ENCODE measurements at regions not wholly inside any gene's neighbourhood (a gene's known extent, or its start where the extent isn't known, plus 50 kb on each side); places are given as distances from the start of the nearest gene placed in this dataset.
"Not testable (repeated sequence)": the region's sequence is repeated elsewhere in the genome, so short reads cannot be mapped to it uniquely, and the experiment has no call there.

GRCh38 chr16:55021595-55022475, 91.2 kb downstream of the IRX5 start:
- H3K36me3 ChIP-seq (ENCODE audit: control insufficient read depth, insufficient read depth, low read length), result no peaks in the 10 kb centered on the region
- H3K27me3 ChIP-seq (replicated peaks; ENCODE audit: control insufficient read depth, insufficient read depth, low read length), result no peaks in the 10 kb centered on the region
- TF ChIP-seq CTCF (IDR thresholded peaks at IDR 0.05; ENCODE audit: insufficient read depth, low read length, poor library complexity, severe bottlenecking), result peak; percentile 27
- H3K4me3 ChIP-seq (replicated peaks; ENCODE audit: low read depth, low read length), result no peak overlapping the region
- no peak for DNase-seq (ENCODE audit: extremely low read depth, insufficient read length)

- DNase-seq (ENCODE audit: extremely low read depth, insufficient read length); H3K36me3 ChIP-seq (ENCODE audit: control insufficient read depth, insufficient read depth, low read length); H3K27me3 ChIP-seq (replicated peaks; ENCODE audit: control insufficient read depth, insufficient read depth, low read length); H3K4me3 ChIP-seq (replicated peaks; ENCODE audit: low read depth, low read length): not testable (repeated sequence)
Measured at GRCh38 chr16:55027260-55027659, 96.6 kb downstream of the IRX5 start.

DNA sequence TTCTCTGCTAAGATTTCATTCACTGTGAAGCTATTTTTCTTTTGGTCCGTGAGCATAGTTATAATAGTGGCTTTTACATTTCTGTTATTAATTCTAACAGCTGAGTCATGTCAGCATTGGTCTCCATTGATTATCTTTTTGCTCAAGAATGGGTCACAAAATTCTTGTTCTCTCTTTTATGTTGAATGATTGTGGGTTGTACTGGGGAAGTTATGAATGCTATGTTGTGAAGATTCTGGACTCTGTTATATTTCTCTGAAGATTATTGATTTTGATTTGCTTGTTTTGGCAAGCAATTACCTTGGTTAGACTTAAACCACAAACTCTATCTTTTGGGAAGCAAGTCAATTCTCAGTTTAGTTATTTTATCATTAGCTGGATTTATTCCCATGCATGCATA, 98.8 kb downstream of the IRX5 start:
- no peaks in the 10 kb centered on the region for H3K27me3 ChIP-seq (replicated peaks; ENCODE audit: control insufficient read depth, insufficient read depth, low read length)
- DNase-seq (ENCODE audit: extremely low read depth, insufficient read length), result no peak
- H3K36me3 ChIP-seq (ENCODE audit: control insufficient read depth, insufficient read depth, low read length), result no peaks in the 10 kb centered on the region
- H3K4me3 ChIP-seq (replicated peaks; ENCODE audit: low read depth, low read length), result no peak overlapping the region
- TF ChIP-seq CTCF (IDR thresholded peaks at IDR 0.05; ENCODE audit: insufficient read depth, low read length, poor library complexity, severe bottlenecking), result no peak

DNA sequence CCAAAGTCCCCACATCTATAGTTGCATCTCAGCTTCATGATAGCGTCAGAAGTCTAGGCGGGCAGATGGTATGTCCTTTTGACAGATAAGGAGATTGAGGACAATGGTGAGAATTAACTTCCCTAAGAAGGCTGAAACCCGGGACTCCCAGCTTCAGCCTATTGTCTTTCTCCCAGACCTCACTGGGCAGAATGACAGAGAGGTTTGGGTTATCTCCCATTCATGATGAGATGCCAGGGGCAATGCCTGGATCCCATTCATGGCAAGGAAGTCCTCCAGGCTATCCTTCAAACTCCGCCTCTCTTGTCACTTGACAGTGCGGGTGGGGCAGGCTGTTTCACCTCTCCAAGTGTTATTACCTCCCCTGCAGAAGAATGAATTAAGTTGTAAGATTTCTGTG, 100.3 kb downstream of the IRX5 start:
- Histone ChIP-seq H3K36me3 (ENCODE audit: control insufficient read depth, insufficient read depth, low read length) (no peaks in the 10 kb centered on the region), H3K4me3 (replicated peaks; ENCODE audit: low read depth, low read length) (no peak overlapping the region), H3K27me3 (replicated peaks; ENCODE audit: control insufficient read depth, insufficient read depth, low read length) (no peaks in the 10 kb centered on the region)
- DNase-seq (ENCODE audit: extremely low read depth, insufficient read length), result no peak
- no peak for TF ChIP-seq CTCF (IDR thresholded peaks at IDR 0.05; ENCODE audit: insufficient read depth, low read length, poor library complexity, severe bottlenecking)

GRCh38 chr16:55031481-55031880, 100.8 kb downstream of the IRX5 start:
- TF ChIP-seq CTCF (IDR thresholded peaks at IDR 0.05; ENCODE audit: insufficient read depth, low read length, poor library complexity, severe bottlenecking), result no peak
- H3K36me3 ChIP-seq (ENCODE audit: control insufficient read depth, insufficient read depth, low read length), result no peaks in the 10 kb centered on the region
- H3K27me3 ChIP-seq (replicated peaks; ENCODE audit: control insufficient read depth, insufficient read depth, low read length), result no peaks in the 10 kb centered on the region
- no peak for DNase-seq (ENCODE audit: extremely low read depth, insufficient read length)
- H3K4me3 ChIP-seq (replicated peaks; ENCODE audit: low read depth, low read length), result no peak overlapping the region

DNA sequence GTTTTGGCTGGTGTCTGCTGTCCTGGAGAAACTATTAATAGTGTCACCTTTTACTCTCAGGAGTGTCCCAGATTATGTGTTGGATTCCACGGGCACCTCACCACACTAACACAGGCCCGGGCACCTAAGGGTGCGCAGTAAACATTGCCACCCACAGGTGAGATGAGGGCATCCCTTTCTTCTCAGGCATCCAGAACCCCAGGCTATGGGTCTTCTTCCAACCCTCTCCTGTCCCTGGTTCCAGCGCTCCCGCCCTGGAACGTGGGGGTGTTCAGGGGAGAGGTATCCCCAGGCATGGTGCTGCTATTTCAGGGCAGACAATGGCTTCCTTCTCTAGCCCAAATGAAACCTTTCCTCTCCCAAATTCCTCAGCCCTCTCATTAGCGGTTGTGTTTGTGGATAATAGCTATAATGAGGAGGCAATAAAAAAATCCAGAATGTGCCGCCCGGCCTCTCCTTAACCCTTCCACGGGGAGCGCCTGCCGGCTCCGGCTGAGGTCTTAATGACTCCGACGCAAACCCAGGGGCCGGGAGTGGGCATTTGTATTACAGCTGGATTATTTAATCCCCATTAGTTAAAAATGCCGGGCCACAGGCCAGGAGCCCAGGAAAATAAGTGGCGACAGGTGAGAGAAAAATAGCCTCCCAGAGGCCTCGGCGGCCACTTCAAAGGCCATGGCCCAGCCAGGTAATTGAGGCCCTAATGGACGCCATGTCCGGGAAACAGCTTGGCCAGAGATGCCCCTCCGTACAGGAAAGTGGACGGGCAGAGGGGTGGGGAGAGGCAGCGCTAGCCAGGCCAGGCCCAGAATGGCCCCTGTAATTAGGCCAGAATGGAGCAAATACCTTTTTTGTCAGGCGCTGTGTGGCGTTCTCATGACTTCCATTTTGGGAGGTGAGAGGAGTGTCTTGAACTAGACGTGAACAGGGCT, 102.8 kb downstream of the IRX5 start:
- Histone ChIP-seq H3K36me3 (ENCODE audit: control insufficient read depth, insufficient read depth, low read length) (no peaks in the 10 kb centered on the region), H3K27me3 (replicated peaks; ENCODE audit: control insufficient read depth, insufficient read depth, low read length) (no peaks in the 10 kb centered on the region; the same call in 1 of the 2 replicates), H3K4me3 (replicated peaks; ENCODE audit: low read depth, low read length) (no peak overlapping the region)
- DNase-seq (ENCODE audit: extremely low read depth, insufficient read length), result no peak
- TF ChIP-seq CTCF (IDR thresholded peaks at IDR 0.05; ENCODE audit: insufficient read depth, low read length, poor library complexity, severe bottlenecking), result no peak
